GM18520 (cell line): ENCODE measurements at regions not wholly inside any gene's neighbourhood (a gene's known extent, or its start where the extent isn't known, plus 50 kb on each side); places are given as distances from the start of the nearest gene placed in this dataset.
"Not testable (repeated sequence)": the region's sequence is repeated elsewhere in the genome, so short reads cannot be mapped to it uniquely, and the experiment has no call there.

Source experiments
- ATAC-seq: cut with Tn5 transposase; IDR thresholded peaks from one replicate; pipeline ENCODE4 v1.9.1; 2021; ENCODE audit not compliant: unreplicated experiment

DNA sequence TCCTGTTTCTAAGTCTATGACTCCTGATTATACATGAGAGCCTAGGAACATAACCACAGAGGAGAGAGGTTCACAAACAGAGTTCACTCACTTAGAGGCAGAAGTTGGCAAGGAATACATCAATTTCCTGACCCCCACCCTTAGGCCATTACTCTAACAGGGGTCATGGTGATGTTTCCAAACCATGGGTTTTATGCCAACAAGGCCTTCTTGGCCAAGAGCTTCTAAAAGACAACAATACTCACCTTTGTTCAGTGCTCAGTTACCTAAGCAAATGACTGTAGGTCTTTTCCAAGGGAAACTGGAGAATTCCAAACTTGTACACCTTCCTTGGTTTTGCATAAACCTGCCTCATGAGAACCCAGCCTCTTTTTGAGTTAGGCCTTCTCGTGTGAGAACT, 52.6 kb downstream of the ERICH4 start:
- ATAC-seq = no peak

DNA sequence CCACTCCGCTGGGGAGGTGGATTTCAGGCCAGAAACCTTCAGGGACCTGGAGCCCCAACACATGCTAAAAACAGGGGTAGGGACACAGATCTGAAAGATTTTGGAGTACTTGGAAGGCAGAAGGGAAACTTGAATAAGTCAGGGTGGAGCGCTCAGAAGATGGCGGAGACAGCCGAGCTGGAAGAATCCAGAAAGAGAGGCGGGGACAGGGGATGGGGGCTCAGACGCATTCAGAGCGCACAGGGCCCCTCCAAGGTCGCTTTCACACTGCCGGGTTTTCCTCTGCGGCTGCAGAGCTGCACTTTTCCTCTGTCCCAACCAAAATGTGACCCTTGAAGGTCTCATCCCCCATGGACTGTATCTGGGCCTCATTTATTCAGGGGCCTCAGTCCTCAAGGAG, 56.9 kb downstream of the ERICH4 start:
- ATAC-seq = no peak

DNA sequence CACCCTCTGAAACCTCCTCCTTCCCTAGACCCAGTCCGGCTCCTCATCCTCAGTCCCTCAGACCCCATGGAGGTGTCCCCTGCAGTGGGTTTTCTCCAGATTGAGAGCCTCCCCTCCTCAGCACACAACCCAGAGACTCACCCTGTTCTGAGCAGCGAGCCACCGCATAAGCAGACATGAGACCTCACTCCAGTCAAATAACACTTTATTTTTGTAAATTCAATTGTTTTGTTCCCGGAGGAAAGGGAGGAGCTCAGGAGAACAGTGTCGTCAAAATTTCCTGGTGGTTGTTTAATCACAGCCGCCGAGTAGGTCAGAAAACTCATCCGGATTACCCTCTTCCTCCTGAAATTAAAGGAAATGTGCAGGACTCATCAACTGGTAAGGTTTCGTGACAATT, 57.5 kb downstream of the ERICH4 start:
- ATAC-seq = no peak

DNA sequence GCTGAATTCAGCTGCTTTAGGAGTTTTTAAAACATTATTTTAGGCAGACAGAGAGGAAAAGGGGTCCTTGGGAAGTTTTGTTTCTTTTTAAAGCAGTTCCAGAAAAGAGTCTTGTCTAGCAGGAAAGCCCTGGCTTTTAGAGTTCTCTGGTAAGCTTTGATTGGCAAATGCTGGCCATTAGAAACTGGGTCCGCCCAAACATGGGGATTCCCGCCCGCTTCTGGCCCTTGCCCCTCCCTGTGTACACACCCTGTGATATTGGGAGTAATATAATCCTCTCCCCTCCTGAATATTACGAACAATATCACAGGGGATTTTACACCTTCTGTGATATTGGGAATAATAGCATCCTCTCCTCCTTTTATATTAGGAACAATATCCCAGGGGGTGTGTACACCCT, 58.9 kb downstream of the ERICH4 start:
- ATAC-seq = no peak

DNA sequence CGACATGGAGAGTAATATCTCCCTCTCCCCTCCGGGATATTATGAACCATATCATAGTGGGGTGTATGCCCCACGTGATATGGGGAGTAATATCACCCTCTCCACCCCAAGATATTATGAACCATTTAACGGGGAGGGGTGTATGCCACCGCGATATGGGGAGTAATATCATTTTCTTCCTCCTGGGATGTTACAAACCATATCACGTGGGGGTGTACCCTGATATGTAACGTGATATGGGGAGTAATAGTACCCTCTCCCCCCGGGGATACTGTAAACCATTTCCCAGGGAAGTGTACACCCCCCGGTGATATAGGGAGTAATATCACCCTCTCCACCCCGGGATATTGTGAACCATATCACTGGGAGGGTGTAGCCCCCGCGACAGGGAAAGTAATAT, 62.1 kb downstream of the ERICH4 start:
- no peak for ATAC-seq

DNA sequence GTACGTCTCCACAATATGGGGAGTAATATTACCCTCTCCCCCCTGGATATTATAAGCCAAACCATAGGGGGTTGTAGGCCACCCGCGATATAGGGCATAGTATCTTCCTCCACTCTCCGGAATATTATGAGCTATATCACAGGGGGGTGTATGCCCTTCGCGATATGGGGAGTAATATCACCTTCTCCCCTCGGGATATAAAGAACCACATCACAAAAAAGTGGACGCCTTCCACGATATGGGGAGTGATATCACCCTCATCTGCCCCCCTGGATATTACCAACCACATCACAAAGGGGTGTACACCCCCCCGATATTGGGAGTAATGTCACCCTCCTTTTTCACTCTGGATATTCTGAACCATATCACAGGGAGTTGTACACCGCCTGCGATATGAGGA, 65.5 kb upstream of the CEACAM21 start:
- ATAC-seq = no peak

DNA sequence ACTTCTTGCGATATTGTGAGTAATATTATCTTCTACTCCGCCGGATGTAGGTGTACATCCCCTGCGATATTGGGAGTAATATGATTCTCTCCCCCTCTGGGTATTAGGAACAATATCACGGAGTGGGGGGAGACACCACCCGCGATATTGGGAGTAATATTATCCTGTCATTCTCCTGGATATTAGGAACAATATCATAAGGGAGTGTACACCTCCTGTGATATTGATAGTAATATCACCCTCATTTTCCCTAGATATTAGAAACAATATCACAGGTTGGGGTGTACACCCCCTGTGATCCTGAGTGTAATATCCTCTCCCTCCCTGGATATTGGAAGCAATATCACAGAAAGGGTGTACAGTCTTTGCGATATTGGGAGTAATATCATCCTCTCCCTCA, 64.3 kb upstream of the CEACAM21 start:
- no peak for ATAC-seq

DNA sequence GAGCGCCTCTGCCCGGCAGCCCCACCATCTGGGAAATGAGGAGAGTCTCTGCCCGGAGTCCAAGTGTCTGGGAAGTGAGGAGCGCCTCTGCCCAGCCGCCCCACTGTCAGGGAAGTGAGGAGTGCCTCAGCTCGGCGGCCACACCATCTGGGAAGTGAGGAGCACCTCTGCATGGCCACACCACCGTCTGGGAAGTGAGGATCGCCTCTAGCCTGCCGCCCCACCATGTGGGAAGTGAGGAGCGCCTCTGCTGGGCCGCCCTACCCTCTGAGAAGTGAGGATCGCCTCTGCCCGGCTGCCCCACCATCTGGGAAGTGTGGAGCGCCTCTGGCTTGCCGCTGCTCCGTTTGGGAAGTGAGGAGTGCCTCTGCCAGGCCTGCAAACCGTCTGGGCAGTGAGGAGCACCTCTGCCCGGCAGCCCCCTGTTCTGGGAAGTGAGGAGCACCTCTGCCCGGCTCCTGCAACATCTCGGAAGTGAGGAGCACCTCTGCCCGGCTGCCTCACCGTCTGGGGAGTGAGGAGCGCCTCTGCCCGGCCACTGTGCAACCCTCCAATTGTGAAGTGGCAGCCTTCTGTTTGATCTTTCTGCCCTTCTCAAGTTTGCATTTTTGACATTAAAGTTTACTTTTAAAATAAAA, 60.8 kb upstream of the CEACAM21 start:
- no peak for ATAC-seq

DNA sequence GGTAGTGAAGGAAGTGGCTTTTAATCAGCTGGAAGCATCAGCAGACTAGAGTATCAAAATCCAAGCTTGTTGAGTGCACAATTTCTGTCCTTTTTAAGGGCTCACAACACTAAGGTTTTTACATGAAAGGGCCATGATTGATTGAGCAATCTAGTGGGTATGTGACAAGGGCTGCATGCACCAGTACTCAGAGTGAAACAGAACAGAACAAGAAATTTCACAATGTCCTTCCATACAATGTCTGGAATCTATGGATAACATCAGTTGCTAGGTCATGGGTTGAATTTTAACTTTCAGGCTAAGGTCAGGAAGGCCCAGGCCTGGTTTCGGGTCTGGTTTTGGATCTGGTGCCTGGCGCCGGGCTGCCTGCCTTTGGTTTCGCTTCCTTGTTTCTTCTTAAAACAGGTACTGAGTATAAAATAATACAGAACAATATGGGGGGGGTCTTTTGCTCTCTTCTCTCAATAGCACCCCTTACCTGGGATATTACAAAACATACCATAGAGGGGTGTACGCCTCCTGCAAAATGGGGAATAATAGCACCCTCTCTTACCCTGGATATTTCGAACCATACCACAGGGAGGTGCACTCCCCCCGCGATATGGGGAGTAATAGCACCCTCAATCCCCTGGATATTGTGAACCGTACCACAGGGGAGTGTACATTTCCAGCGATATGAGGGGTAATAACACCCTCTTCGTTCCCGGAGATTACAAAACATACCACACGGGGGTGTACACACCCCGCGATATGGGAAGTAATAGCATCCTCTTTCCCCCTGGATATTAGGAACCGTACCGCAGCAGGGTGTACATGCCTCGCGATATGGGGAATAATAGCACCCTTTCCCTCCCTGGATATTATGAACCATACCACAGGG, 59.4 kb upstream of the CEACAM21 start:
- not testable (repeated sequence) for ATAC-seq

DNA sequence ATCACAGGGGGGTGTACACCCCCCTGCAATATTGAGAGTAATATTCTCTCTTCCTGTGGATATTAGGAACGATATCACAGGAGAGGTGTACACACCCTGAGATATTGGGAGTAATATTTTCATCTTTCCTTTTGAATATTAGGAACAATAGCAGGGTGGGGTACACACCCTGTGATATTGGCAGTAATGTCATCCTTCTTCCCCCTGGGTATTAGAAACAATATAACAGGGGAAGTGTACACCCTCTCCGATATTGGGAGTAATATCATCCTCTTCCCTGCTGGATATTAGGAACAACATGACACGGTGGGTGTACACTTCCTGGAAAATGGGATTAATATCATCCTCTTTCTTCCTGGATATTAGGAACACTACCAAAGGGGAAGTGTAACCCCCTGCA, 57.8 kb upstream of the CEACAM21 start:
- no peak for ATAC-seq

DNA sequence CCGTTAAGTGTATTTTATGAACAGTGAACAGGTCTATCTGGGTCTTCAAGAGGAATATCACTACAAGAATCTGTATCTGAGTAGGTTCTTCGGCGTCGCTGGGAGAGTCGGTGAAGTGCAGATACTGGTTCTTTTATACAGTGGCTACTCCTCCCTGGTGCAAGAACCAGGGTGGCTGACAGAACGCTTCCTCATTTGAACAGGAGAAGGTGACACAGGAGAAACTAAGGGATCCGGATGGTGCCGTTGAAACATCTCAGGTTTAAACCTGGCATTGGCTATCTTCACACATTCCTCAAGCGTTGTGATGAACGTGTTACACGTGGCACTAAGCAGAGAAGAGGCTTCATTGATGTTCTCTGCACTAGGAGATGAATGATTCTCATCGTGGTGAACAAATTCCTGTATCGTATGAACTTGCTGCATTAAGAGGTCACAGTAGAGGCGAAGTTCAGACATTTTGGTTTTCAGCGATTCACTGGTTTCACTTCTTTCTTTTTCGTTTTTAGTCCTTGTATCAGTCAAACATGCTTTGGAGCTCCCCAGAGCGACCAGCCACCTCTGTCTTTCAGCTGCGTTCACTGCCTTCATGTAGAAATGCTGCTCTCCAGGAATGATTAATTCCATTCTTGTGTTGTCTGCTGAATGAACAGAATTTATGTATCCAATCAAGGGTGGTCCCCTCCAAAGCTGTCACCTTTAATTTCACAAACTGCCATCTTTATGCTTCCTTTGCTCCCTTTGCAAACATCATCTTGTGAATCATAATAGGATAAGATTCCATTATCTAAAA, 54.6 kb upstream of the CEACAM21 start:
- peak; percentile 28 for ATAC-seq

DNA sequence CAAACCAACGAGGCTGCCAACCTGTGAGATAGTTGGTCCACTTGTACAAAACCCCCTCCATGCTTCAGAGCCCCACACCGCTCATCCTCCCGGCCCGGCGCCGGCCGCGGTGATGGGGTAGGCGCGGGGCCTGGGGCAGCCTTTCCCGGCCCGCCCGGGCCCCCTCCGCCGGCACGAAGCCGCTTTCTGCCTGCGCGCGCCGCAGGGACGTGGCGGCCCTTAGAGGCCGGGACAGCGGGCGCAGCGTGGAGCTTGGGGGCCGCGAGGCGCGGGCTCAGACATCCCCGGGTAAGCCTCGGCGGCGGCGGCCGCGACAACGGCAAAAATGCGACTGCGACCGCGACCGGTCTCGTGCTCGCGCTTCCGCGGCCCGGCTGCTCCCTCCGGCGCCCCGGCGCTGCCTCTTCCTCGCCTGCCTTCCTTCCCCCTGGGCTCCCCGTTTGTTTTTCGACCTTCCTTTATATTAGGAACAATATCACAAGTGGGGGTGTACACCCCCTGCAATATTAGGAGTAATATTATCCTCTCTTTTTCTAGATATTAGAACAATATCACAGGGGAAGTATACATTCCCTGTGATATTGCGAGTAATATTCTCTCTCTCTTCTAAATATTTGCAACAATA, 53.9 kb upstream of the CEACAM21 start:
- no peak for ATAC-seq

DNA sequence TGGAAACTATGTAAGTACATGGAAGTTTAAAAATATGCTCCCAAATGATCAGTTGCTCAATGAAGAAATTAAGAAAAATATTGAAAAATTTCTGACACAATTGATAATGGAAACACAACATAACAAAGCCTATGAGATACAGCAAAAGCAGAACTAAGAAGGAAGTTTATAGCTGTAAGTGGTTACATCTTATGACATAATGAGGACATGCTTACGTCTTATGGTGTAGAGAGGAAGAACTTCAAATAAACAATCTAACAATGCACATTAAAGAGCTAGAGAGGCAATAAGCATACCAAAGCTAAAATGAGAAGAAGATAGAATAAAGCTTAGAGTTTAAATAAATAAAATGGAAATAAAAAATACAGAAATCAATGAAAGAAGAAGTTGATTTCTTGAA, 50.0 kb upstream of the CEACAM21 start:
- ATAC-seq = no peak
